Daoy (cell line): ENCODE measurements at regions not wholly inside any gene's neighbourhood (a gene's known extent, or its start where the extent isn't known, plus 50 kb on each side); places are given as distances from the start of the nearest gene placed in this dataset.

Experiments
- DNase-seq: peaks from one replicate; pipeline ENCODE4 v3.0.0-alpha.2; 2015; ENCODE audit warnings: low read depth

DNA sequence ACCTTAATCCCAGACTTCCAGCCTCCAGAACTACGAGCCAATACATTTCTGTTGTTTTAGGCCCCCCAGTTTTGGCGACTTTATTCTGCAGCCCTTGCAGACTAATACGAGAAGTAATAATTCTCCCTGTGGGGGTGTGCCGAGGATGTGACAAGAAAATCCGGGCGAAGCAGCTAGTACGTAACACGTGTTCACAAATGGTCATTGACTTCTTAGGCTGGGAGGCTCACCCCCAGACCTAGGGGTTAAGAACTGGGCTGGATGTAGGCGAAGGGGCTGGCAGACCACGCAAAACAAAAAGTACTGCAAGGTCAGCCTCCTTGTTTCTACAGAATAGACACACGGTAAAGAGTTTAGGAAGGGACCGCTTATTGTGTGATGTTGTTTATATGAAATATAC lies 69.8 kb upstream of the ESRRB start:
- no peak for DNase-seq

DNA sequence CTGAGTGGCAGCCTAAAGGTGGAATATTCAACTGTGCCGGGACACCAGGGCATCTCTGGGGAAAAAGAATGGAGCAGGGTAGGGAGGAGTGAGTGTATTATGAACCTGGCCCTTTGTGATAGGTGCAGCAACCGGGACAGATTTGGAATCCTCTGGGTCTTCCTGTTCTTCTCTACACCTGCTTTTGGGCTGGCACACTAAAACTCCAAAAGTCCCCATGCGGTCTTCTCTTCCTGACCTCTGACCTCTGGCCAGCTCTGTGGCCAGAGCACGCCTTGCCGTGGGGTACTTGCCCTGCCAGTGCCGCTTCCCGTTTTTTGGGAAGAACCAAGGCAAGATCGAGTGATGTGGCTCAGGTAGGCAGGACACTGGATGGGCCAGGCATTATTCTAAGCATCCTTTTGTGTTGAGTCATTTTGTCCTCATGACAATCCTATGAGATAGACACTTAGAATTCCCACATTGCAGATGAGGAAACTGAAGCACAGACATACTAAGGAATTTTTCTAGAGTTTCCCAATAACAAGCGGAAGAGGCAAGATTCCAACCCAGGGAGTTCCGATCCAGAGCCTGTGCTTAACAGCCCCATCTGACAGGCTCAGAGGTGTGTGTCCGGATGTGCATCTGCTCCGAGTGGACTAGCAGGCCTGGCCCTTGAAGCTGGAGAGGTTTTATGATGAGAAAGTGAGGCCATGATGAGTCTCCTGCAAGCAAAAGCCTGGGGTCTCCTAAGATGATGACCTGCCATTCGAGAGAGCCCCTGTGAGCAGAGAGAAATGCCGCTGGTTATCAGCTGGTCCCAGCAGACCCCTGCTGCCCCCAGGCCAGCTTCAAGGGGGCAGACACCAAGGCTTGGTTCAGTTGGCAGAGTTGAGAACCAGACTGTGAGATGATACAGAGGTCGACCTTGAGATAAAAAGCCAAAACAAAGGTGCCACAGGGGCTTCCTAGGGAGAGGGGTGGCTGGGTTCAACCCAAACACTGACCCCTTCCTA lies 67.9 kb upstream of the ESRRB start:
- DNase-seq: no peak

GRCh38 chr14:76309572-76310162 lies 66.3 kb upstream of the ESRRB start:
- no peak for DNase-seq

DNA sequence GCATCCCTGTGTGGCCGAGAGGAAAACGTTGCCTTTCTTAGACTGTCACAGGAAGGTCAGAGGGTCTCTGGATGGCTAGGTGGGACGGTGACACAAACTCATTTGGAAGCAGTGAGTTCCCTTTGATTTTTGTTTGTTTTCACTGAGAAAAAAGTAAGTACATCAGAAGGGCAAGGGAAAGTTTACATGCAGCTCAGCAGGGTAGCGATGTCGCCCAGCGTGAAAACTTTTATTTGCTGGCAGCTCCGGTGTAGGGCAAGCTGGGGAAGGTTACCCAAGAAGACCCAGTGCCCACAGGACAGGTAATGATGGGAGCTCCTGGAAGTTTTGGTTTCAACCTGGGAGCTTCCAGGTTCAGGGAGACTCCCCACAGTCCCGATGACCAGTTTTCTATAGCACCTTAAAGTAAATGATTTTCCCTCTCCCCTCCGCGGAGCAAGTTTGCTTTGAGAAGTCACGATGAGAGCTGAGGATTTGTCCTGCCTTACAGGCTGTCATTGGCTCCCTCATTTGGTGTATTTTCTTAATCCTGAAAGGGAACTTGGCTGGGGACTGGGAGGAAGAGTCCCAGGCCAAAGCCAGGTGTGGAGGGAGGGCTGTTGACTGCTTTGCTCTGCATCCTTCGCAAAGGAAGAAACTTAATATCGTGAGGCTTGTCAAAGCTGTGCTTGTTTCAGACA lies 64.7 kb upstream of the ESRRB start:
- no peak for DNase-seq

DNA sequence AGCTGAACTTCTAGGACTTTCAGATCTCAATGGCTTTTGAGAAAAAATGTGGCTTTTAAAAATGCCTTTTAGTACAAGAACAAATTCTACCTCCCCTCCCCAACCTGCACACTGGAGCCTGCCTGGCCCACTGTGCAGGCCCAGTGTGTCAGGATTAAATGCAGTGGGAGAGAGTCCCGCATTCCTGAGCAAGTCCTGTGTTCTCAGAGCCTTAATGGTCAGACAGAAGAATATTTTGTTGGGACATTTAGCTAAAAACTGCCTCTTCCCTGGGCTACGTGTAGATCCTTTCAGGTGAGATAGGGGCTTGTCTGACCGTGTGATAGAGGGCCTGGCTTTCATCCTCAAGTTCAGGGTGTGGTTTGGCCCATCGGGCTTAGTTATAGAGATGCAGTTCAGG lies 63.1 kb upstream of the ESRRB start:
- no peak for DNase-seq

DNA sequence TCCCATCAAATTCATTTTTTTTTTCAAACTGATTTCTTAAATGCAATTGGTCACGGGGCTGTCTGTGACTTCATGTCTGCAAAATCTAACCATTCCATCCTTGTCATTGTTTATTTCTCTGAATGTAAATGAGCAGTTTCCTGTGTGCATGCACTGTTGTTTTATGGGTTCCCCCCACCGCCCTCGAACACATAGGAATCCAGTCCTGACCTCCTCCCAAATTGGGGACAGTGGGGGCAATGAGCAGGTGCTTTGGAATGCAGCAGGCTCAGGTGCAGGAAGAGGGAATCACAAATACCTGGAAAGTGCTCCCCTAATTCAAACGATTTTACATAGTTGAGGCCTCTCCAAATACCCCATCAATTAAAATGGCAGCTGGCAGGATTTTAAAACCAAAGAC lies 62.6 kb upstream of the ESRRB start:
- DNase-seq: no peak

DNA sequence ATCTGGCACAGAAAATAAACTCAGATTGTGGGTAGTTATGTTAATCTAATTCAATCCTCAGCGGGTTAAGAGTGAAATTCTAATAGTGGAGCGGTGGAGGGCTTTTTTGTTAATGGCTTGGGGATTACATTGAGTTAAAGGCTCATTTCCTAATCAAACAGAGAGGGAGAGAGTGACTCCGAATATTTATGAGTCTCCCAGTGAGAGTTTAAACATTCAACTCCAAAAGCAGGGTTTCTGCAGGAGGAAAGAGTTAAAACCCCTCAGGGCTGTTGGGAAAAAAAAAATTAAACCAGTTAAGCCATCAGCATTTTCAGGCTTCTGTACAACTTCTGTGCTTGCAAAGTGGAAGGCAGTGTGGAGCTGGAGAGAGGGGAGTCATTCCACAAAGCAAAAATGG lies 62.1 kb upstream of the ESRRB start:
- no peak for DNase-seq

- DNase-seq: no peak
Observed at GRCh38 chr14:76314521-76315034, 61.4 kb upstream of the ESRRB start.

- no peak for DNase-seq
Observed at GRCh38 chr14:76320486-76320885, 55.5 kb upstream of the ESRRB start.

DNA sequence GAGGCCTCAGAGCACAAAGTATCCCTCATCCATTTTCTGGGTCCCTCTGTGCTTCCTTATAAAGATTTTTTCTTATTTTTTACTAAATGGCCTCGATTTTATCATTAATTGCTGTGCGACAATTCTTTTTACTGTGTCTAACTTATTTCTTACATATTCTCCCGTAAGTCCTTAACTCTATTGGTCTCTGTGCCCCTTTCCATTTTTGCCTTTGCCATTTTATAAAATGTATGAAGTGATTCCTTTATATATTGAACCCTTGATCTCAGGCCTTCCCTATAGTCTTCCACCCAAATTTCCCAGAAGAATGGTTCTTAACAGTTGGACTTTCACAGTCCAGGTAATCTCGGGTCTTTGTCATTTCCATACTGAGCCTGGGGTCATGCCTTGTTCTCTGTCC lies 55.0 kb upstream of the ESRRB start:
- DNase-seq: no peak

GRCh38 chr14:76322594-76323220 lies 53.2 kb upstream of the ESRRB start:
- no peak for DNase-seq

GRCh38 chr14:76323331-76324050 lies 52.4 kb upstream of the ESRRB start:
- no peak for DNase-seq

GRCh38 chr14:76324133-76324532 lies 51.8 kb upstream of the ESRRB start:
- no peak for DNase-seq
